Parathyroid adenoma (tissue), 2 donors: ENCODE measurements at regions not wholly inside any gene's neighbourhood (a gene's known extent, or its start where the extent isn't known, plus 50 kb on each side); places are given as distances from the start of the nearest gene placed in this dataset.
"Not testable (repeated sequence)": the region's sequence is repeated elsewhere in the genome, so short reads cannot be mapped to it uniquely, and the experiment has no call there.

Source experiments
- H2AFZ ChIP-seq: fragments of 300-600 bp; sonication (generic); one replicate; pipeline ENCODE4 v1.7.0; 2017; ENCODE audit warnings: antibody characterized with exemption, mild to moderate bottlenecking
- H3K27ac ChIP-seq: fragments of 300-600 bp; sonication (generic); one replicate; pipeline ENCODE4 v1.7.0; 2017
- H3K27me3 ChIP-seq: fragments of 300-600 bp; sonication (generic); one replicate; pipeline ENCODE4 v1.7.0; 2017; ENCODE audit warnings: low read length; ENCODE audit not compliant: control insufficient read depth, insufficient read depth
- H3K36me3 ChIP-seq: fragments of 300-600 bp; sonication (generic); one replicate; pipeline ENCODE4 v1.7.0; 2017; ENCODE audit warnings: low read length; ENCODE audit not compliant: control insufficient read depth, insufficient read depth
- H3K4me1 ChIP-seq: fragments of 300-600 bp; sonication (generic); one replicate; pipeline ENCODE4 v1.7.0; 2017; ENCODE audit warnings: control low read depth
- H3K4me2 ChIP-seq: fragments of 300-600 bp; sonication (generic); one replicate; pipeline ENCODE4 v1.7.0; 2017; ENCODE audit warnings: low read length
- H3K4me3 ChIP-seq: fragments of 300-600 bp; sonication (generic); one replicate; pipeline ENCODE4 v1.7.0; 2017; ENCODE audit warnings: low read depth, low read length
- H3K79me2 ChIP-seq: fragments of 300-600 bp; sonication (generic); one replicate; pipeline ENCODE4 v1.7.0; 2017; ENCODE audit warnings: control low read depth
- H3K9ac ChIP-seq: fragments of 300-600 bp; sonication (generic); one replicate; pipeline ENCODE4 v1.7.0; 2017; ENCODE audit warnings: mild to moderate bottlenecking
- H3K9me3 ChIP-seq: fragments of 300-600 bp; sonication (generic); one replicate; pipeline ENCODE4 v1.7.0; 2017; ENCODE audit warnings: low read length; ENCODE audit not compliant: control insufficient read depth
- CTCF ChIP-seq: fragments of 300-600 bp; sonication (generic); IDR thresholded peaks from one replicate; pipeline ENCODE4 v1.7.0; 2017; ENCODE audit warnings: antibody characterized with exemption, mild to moderate bottlenecking
- donor health status: primary hyperparathyroidism.

GRCh38 chr2:183881978-183882377 lies 716.4 kb upstream of the ZNF804A start:
- Histone ChIP-seq H3K4me2 (no peak overlapping the region), H3K79me2 (no peaks in the 10 kb centered on the region), H3K9me3 (no peaks in the 10 kb centered on the region), H2AFZ (no peak overlapping the region), H3K4me3 (no peak overlapping the region), H3K9ac (no peak overlapping the region), H3K36me3 (no peaks in the 10 kb centered on the region), H3K27me3 (no peaks in the 10 kb centered on the region), H3K27ac (no peak overlapping the region), H3K4me1 (no peaks in the 10 kb centered on the region)
- TF ChIP-seq CTCF = no peak

DNA sequence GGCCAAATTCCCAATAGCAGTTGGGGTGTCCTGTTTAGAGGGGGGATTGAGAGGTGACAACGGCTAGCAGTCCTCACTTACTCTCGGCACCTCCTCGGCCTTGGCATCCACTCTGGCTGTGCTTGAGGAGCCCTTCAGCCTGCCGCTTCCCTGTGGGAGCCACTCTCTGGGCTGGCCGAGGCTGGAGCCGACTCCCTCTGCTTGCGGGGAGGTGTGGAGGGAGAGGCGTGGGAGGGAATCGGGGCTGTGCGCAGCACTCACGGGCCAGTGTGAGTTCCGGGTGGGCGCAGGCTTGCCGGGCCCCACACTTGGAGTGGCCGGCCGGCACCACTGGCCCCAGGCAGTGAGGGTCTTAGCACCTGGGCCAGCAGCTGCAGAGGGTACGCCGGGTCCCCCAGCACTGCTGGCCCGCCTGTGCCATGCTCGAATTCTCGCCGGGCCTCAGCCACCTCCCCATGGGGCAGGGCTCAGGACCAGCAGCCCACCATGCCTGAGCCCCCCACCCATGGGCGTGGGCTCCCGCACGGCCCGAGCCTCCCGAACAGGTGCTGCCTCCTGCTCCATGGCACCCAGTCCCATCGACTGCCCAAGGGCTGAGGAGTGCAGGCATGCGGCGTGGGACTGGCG lies 705.9 kb upstream of the ZNF804A start:
- Histone ChIP-seq H3K9me3 (no peaks in the 10 kb centered on the region), H3K27ac (no peak overlapping the region), H3K4me3 (no peak overlapping the region), H3K79me2 (no peaks in the 10 kb centered on the region), H3K4me2 (no peak overlapping the region), H3K27me3 (no peaks in the 10 kb centered on the region), H3K4me1 (no peaks in the 10 kb centered on the region), H3K9ac (no peak overlapping the region), H3K36me3 (no peaks in the 10 kb centered on the region), H2AFZ (no peak overlapping the region)
- no peak for TF ChIP-seq CTCF

- no peak for TF ChIP-seq CTCF
- Histone ChIP-seq H3K4me2 (no peak overlapping the region), H2AFZ (no peak overlapping the region), H3K36me3 (no peaks in the 10 kb centered on the region), H3K4me3 (no peak overlapping the region), H3K27ac (no peak overlapping the region), H3K9me3 (no peaks in the 10 kb centered on the region), H3K79me2 (no peaks in the 10 kb centered on the region), H3K4me1 (no peaks in the 10 kb centered on the region), H3K9ac (no peak overlapping the region), H3K27me3 (no peaks in the 10 kb centered on the region)
Observed at GRCh38 chr2:183898641-183899040, 699.7 kb upstream of the ZNF804A start.

GRCh38 chr2:183901931-183902330 lies 696.4 kb upstream of the ZNF804A start:
- no peak for TF ChIP-seq CTCF
- no peak overlapping the region for H3K27ac ChIP-seq
- H3K79me2 ChIP-seq = no peaks in the 10 kb centered on the region
- no peak overlapping the region for H2AFZ ChIP-seq
- H3K4me3 ChIP-seq = no peak overlapping the region
- no peaks in the 10 kb centered on the region for H3K36me3 ChIP-seq
- no peaks in the 10 kb centered on the region for H3K27me3 ChIP-seq
- no peaks in the 10 kb centered on the region for H3K4me1 ChIP-seq
- H3K9me3 ChIP-seq = no peaks in the 10 kb centered on the region
- no peak overlapping the region for H3K4me2 ChIP-seq
- H3K9ac ChIP-seq = no peak overlapping the region

GRCh38 chr2:183903026-183903425 lies 695.3 kb upstream of the ZNF804A start:
- H3K4me2 ChIP-seq = no peak overlapping the region
- H2AFZ ChIP-seq = no peak overlapping the region
- no peaks in the 10 kb centered on the region for H3K9me3 ChIP-seq
- H3K9ac ChIP-seq = no peak overlapping the region
- H3K79me2 ChIP-seq = no peaks in the 10 kb centered on the region
- no peaks in the 10 kb centered on the region for H3K27me3 ChIP-seq
- H3K4me1 ChIP-seq = no peaks in the 10 kb centered on the region
- H3K36me3 ChIP-seq = no peaks in the 10 kb centered on the region
- no peak overlapping the region for H3K27ac ChIP-seq
- no peak overlapping the region for H3K4me3 ChIP-seq
- TF ChIP-seq CTCF = no peak

GRCh38 chr2:183916041-183916440 lies 682.3 kb upstream of the ZNF804A start:
- H3K4me2 ChIP-seq, H3K27ac ChIP-seq, H3K79me2 ChIP-seq, H2AFZ ChIP-seq, H3K36me3 ChIP-seq, H3K27me3 ChIP-seq, H3K4me3 ChIP-seq, H3K4me1 ChIP-seq, H3K9ac ChIP-seq, H3K9me3 ChIP-seq: not testable (repeated sequence)
